Lower leg skin (tissue), 4 donors: ENCODE measurements at regions not wholly inside any gene's neighbourhood (a gene's known extent, or its start where the extent isn't known, plus 50 kb on each side); places are given as distances from the start of the nearest gene placed in this dataset.

Source experiments
- DNase-seq, 2 donors: peaks; one replicate each; pipeline ENCODE4 v3.0.0-alpha.2; 2019; ENCODE audit warnings: low spot score in 2 of 2
- H3K4me3 ChIP-seq: fragments of 200-600 bp; sonication (generic); 2 replicates; pipeline ENCODE4 v1.5.1; 2017; ENCODE audit warnings: mild to moderate bottlenecking, low read depth; ENCODE audit not compliant: poor library complexity, severe bottlenecking
- CTCF ChIP-seq, 3 donors: fragments of 450-650 bp; IDR thresholded peaks; one replicate each; pipeline ENCODE4 v1.5.1; 2016; ENCODE audit warnings: antibody characterized with exemption in 3 of 3, mild to moderate bottlenecking in 3 of 3, moderate library complexity in 2 of 3
- POLR2A ChIP-seq, 2 donors: fragments of 450-650 bp; IDR thresholded peaks; one replicate each; pipeline ENCODE4 v1.6.1; 2016 to 2017; ENCODE audit warnings: antibody characterized with exemption in 2 of 2, mild to moderate bottlenecking in 1 of 2, moderate library complexity in 1 of 2
- WGBS, 2 donors: methylation state at CpG; one replicate each; pipeline ENCODE4 v1.1.5; 2018; 5-methylcytosine and 5-hydroxymethylcytosine counted together
- intact Hi-C: fragments of 100-400 bp; cut with DNase I; formaldehyde crosslinking; loops from one replicate; pipeline ENCODE4 v1.15.0; 2023; ENCODE audit warnings: low total_unique reads

GRCh38 chr1:185453496-185454192 is 136.6 kb upstream of the IVNS1ABP start:
- WGBS, 2 donors, result 81 to 82% methylated on average over 7 of the region's 7 CpGs
- no peak for DNase-seq

GRCh38 chr1:185450917-185451316 is 133.9 kb upstream of the IVNS1ABP start:
- DNase-seq, result no peak
- H3K4me3 ChIP-seq, result no peak overlapping the region
- 79 to 80% methylated on average over 5 of the region's 5 CpGs for WGBS, 2 donors
- no peak for TF ChIP-seq POLR2A (IDR thresholded peaks at IDR 0.05)
- TF ChIP-seq CTCF (IDR thresholded peaks at IDR 0.05), result no peak
- intact Hi-C loops, result no loop called here

More at GRCh38 chr1:185453496-185454192, 136.6 kb upstream of the IVNS1ABP start:
- TF ChIP-seq POLR2A (IDR thresholded peaks at IDR 0.05) (no peak), CTCF (IDR thresholded peaks at IDR 0.05) (no peak)
- H3K4me3 ChIP-seq, result no peak overlapping the region
- intact Hi-C loops, result no loop called here

GRCh38 chr1:185450060-185450788 is 133.2 kb upstream of the IVNS1ABP start:
- no peak for DNase-seq
- no peak for TF ChIP-seq POLR2A (IDR thresholded peaks at IDR 0.05)
- TF ChIP-seq CTCF (IDR thresholded peaks at IDR 0.05), result no peak
- intact Hi-C loops, result no loop called here
- whole genome bisulfite sequencing, 2 donors, result 94 to 98% methylated on average over 3 of the region's 3 CpGs
- H3K4me3 ChIP-seq, result no peak overlapping the region

- WGBS, 2 donors, result 94 to 95% methylated on average over 3 of the region's 3 CpGs
- H3K4me3 ChIP-seq, result no peak overlapping the region
- TF ChIP-seq POLR2A (IDR thresholded peaks at IDR 0.05) (no peak), CTCF (IDR thresholded peaks at IDR 0.05) (no peak)
- intact Hi-C loops, result no loop called here
- no peak for DNase-seq
Measured at GRCh38 chr1:185449378-185450059, 132.5 kb upstream of the IVNS1ABP start.

- no peak for TF ChIP-seq POLR2A (IDR thresholded peaks at IDR 0.05)
- no peak for TF ChIP-seq CTCF (IDR thresholded peaks at IDR 0.05)
- no peak overlapping the region for H3K4me3 ChIP-seq
- intact Hi-C loops, result no loop called here
- 67 to 72% methylated on average over 3 of the region's 3 CpGs for WGBS, 2 donors
- no peak for DNase-seq
Measured at GRCh38 chr1:185448591-185449186, 131.6 kb upstream of the IVNS1ABP start.
